Astrocyte (in vitro differentiated cells and primary cell): ENCODE measurements at regions not wholly inside any gene's neighbourhood (a gene's known extent, or its start where the extent isn't known, plus 50 kb on each side); places are given as distances from the start of the nearest gene placed in this dataset.

Experiments
- CTCF ChIP-seq: IDR thresholded peaks from 2 replicates; pipeline ENCODE4 v1.5.1; 2011; ENCODE audit warnings: low read depth, mild to moderate bottlenecking, inconsistent platforms, low read length, moderate library complexity; ENCODE audit not compliant: insufficient read depth
- EZH2 ChIP-seq: IDR thresholded peaks from 2 replicates; pipeline ENCODE4 v1.6.1; 2012; ENCODE audit warnings: mild to moderate bottlenecking, low read length, inconsistent platforms; ENCODE audit not compliant: insufficient read depth

DNA sequence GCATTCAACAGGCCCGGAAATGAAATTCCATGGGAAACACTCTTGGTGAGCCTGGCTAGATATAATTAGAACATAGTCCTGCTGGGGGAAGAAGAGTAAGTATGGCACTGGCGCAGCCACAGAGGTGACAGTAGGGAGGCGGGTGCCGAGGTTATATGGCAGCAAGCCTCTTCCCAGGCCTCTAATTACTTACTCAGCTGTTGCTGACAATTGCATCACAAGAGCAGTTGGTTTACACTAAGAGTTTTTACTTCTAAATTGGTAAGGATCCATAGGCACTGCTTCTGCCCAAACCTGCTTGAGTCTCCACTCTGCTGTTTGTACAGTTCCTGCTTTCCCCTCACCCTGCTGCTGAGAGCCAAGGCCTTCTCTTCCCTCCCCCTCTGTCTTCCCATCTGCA is 93.3 kb upstream of the DUSP5 start:
- TF ChIP-seq EZH2 = no peak
- no peak for TF ChIP-seq CTCF
